Kasumi-1 (cell line): ENCODE measurements at regions not wholly inside any gene's neighbourhood (a gene's known extent, or its start where the extent isn't known, plus 50 kb on each side); places are given as distances from the start of the nearest gene placed in this dataset.
"Not testable (repeated sequence)": the region's sequence is repeated elsewhere in the genome, so short reads cannot be mapped to it uniquely, and the experiment has no call there.

ENCODE experiments used
- DNase-seq, 2 experiments: peaks; one replicate each; lab custom pipeline; 2025; lab: John Stamatoyannopoulos, UW

DNA sequence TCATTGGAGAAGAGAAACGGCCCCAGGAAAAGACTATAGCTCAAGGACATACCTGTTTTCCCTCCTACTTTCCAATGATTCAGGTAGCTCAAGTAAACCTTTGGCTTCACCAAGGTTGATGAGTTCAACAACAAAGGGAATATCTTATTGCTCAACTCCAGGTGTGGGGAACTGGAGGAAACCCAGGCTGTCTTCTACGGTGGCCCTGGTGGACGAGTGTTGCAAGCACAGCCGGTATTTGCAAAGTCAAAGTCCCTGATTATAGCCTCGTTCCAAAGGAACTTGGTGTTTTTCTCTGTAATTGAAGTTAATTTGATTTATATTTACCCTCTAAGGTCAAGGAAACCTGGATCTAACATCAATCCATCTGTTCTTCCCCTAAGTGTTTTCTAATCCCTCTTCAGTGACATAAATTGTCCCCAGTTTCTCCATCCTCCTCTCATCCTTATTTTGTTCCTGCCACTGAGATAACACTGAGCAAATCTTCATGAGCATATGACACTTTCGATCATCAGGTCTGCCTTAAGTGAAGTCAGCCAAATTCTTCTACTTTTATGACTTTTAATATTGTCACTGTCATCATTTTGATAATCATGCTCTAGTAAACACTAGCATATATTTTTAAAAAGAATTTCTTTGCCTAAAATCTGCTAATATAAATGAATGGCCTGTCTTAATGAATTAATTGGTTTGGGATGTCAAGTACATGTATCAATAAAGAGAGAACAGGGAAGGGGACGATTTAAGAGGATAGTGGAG, 174.6 kb upstream of the TBX3 start:
- DNase-seq, result no peak

DNA sequence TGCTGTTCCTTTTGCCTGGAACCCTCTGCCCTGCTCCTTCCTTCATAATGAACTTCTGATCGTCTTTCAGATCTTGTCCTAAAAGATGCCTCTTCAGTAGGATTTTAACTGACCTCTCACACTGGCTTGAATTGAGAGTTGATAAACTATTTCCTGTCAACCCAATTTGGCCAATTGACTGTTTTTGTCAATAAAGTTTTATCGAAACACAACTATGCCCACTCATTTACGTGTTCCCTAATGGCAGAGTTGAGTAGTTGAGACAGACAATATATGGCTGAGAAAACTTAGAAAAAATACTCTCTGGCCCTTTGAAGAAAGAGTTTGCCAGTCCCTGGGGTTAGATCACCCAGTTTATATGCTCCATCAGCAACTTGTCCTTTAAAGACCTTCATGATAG, 171.7 kb upstream of the TBX3 start:
- DNase-seq, result no peak

DNA sequence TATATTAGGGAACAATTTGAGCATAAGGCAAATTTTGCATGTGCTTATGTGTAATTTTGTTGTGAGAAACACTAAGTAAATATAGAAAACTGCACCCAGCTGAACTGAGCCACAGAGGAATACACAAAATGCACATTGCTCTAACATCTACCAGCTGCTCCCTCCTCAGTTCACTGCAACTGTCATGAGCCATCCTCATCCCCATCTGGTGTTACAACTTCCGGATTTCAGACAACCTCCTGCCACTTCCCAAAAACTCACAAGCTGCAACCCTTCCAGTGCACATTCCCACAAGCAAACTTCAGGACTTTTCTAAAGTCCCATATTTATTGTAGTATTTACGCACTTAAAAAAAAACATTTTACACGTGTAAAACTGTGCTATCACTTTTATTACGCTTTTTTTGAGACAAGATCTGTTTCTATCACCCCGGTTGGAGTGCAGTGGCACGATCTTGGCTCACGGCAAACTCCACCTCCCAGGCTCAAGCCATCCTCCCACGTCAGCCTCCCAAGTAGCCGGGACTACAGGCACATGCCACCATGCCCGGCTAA, 169.1 kb upstream of the TBX3 start:
- peak; percentile 2 to 4 for DNase-seq

DNA sequence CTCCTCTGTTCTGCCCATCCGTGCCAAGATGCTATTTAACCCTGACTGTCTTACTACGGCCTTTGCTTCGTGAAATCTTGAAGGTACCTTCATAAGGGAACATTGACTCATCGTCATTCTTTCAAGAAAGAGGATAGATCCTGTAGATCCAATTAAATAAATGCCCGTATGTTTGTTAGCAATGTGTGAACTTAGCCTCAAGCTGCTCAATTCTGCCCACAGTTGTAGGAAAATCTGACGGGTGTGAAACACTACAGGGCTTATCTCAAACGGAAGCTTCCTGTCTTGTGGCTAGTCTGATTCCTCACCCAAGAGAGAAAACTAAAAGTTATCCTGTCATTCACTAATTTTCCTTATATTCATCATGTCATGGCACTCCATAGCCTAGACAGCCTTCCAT, 168.0 kb upstream of the TBX3 start:
- DNase-seq, result no peak

DNA sequence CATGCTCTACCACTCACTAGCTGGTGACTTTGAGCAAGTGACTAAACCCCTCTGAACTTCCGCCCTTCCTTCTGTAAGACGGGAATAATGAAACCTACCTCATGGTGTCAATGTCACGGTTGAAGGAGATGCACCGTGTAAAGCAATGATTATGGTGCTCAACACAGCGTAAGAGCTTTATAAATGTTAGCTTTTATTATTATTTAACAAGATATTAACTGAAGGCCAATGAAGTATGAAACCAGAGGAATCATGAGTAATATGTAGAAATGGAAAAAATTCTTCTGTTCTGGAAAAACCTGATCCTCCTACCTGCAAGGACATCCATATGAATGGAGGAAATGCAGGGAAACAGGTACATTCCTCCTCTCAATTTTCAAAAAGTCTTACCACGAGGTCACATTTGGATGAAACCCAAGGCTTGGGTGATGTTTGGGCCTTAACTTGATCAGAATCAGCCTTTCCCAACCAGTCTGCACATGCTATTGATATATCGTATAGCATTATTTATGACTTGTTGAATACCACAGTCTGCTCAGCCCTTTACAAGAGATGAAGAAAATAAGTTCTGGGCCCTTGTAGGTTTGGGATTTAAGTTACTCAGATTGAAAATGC, 166.8 kb upstream of the TBX3 start:
- no peak for DNase-seq

DNA sequence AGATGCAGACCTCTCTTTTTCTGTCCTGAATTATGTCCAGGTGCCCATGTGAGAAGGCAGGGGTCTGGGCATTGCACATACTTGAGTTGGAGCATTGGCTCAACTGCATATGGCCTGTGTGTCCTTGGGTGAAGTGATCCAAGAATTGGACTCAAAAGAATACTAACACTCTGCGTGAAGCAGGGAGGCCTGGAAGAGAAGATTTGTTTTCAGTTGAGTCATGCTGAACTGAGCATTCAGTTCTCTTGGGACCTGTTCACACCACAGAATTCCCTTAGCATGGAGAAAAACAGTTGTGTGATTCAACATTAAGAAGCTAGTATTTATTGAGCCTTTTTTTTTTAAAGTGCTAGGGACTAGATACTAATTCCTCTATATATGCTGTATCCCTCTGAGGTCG, 164.7 kb upstream of the TBX3 start:
- no peak for DNase-seq

DNA sequence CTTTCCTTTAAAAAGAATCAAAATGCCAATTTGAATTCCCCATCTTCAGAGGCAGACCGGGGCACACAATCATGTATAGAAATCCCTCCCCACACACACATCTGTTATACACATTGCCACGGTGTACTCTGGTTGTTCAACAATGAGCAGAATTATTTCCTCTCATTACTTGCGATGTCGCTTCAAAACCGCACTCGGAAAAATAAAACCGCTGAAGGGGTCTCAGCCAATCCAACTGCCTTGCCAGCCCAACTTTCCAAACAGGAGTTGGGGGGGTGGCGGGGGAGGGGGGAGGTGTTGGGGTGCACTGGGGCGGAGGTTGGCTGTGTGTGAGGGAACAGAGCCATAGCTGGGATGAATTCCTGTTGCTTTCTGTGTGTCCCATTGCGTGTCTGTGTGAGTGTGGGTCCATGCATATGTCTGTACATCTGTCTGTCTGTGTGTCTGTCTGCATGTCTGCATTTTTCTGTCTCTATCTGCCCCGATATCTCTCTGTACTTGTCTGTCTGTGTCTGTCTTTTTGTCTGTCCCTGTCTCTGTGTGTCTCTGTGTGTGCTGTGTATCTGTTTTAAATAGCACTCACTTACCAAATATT, 163.6 kb upstream of the TBX3 start:
- no peak for DNase-seq

DNA sequence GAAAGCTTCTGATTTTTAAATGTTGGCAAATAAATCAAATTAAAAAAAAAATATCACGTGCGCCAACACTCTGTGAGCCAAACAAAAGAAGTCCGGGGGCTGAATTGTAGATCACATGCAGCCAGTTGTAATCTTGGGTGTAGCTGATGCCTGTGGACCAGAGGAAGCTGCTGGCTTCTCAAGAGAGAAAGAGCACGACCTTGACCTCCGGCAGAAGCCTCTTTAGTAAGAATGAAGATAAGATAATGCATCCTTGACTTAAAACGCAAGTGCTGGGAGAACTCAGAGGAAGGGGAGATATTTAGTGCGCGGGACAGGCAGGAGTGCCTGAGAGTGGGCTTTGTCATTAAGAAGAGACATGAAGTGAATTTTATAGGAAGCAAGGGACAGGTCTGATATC, 162.8 kb upstream of the TBX3 start:
- DNase-seq, result no peak

DNA sequence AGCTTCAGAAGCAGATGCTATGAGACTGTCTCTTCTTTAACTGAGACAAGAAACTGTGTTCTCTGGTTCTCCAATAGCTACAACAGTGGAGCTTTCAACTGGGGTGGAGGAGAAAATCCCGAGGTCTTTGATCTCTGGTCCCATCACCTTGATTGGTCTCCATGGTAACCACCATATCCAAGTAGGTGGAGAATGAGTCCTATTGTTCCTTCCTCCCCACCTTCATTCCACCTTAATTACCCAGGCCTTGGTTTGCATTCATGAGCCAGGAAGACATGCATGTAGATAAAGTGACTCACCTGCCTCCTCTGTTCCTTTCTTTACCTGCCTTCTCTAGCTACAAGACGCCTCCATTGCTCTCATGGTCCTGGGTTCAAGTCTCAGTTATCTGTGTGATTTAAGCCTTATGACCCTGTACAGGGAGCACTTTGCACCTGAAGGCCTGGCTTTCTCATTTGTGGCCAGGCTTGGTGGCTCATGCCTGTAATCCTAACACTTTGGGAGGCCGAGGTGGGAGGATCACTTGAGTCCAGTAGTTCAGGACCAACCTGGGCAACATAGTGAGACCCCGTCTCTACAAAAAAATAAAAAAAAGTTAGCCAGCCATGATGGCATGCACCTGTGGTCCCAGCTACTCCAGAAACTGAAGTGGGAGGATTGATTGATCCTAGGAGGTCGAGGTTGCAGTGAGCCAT, 157.7 kb upstream of the TBX3 start:
- no peak for DNase-seq

DNA sequence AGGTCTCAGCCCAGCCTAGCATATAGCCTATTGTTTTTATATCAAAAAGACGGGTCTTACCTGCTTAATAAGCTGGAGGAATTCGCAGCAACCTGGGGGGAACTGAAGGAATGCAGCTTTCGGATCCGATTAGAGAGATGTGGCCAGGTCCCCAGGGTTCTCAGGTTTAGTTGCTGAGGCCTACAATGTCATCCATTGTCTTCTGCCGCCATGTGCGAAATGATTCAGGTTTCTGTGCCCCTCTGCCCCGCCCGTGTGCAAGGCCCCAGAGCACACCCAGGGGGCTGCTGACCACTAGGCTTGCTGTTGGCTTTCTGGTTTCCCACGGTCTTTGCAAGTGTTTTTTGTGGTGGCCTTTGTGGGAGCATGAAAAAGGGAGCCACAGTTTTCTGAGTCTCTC, 154.5 kb upstream of the TBX3 start:
- no peak for DNase-seq

DNA sequence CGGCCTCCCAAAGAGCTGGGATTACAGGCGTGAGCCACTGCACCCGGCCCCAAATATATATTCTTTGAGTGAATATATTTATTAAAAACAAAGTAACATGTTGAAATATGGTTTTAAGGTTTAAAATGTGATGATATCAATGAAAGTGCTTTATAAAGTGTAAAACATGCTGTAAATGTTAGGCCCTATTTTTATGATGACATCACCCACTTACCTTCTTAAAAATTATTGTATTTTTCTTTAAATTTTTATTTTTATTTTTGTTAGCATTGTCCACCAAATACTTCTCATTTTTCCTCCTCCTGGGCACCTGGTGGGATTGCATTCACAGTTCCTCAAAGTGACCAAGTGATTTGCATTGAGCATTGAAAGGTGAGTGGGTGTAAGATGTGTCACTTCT, 152.6 kb upstream of the TBX3 start:
- DNase-seq, result no peak

DNA sequence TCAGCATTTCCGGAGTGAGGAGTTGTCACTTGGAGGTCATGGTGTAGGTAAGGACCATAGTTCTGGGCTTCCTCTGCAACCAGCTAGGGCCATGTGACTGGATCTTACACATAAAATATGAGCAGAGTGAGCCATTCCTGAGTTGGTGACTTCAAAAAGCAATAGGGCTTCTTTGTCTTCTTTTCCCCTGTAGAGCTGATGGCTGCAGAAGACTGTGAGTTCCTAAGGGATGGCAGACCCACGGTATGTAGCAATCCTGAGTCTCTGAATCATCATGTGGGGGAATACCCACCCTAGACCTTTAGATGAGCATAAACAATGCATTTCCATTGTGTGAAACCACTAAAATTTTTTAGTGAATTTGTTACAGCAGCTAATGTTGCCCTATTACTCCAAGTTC, 151.1 kb upstream of the TBX3 start:
- DNase-seq, result no peak

DNA sequence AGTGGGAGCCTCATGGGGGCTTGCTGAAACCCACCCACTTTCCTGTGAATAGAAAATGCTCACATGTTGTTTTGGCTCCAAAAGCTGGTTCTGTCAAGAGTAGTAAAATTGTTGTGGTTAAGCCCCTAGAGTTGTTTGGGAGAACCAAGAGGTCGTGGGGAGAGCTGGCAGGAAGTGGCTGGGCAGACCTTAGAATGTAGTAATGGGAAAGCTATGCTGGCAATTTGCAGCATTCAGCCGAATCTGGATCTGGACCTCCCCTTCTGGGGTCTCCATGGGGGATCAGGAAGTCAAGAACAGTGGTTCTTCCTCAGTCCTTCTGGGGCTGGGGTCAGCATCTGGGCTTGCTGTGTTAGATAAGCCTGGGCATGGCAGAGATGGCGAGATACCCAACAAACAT, 150.6 kb upstream of the TBX3 start:
- no peak for DNase-seq

DNA sequence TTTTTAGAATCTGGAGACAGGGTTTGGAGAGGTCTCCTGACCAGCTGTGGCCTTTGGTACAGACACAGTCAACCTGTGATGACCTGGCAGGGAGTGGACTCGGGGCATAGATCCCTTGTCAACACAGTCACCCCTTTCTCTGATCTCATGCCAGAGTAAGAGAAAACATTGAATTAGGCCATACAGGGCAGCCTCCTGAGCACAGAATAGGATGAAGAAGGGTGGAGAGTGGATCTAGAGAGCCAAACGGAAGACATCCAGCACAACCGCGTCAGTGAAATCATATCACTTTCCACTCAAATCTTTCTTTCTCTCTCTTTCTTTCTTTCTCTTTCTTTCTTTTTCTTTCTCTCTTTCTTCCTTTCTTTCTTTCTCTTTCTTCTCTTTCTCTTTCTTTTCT, 145.9 kb upstream of the TBX3 start:
- DNase-seq, result no peak

DNA sequence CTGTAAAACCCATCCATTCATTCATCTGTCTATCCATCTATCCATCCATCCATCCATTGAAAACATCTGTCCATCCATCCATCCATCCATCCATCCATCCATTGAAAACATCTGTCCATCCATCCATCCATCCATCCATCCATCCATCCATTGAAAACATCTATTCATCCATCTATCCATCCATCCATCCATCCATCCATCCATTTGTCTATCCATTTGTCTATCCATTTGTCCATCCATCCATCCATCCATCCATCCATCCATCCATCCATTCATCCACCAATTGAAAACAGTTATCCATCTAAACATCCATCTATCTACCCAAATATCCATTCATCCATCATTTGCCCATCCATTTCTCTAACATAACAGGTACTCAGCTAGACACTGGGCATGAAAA, 145.3 kb upstream of the TBX3 start:
- DNase-seq, result not testable (repeated sequence)

DNA sequence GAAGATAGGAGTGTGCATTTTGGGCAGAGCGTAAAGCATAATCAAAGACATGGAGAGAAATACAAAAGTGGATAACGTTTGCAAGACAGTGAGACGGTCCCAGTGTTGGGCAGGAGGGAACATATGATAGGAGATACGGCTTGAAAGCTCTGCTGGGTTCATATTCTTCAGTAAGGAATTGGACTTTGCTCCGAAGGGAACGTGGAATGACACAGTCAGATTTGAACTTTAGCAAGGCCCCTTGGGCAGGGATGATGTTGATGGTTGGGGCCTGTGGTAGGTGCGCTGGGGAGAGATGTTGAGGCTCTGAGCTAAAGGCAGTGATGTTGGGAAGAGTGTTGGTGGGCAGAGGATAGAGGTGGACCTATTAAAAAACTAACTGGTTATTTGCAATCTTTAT, 143.5 kb upstream of the TBX3 start:
- DNase-seq, result no peak

DNA sequence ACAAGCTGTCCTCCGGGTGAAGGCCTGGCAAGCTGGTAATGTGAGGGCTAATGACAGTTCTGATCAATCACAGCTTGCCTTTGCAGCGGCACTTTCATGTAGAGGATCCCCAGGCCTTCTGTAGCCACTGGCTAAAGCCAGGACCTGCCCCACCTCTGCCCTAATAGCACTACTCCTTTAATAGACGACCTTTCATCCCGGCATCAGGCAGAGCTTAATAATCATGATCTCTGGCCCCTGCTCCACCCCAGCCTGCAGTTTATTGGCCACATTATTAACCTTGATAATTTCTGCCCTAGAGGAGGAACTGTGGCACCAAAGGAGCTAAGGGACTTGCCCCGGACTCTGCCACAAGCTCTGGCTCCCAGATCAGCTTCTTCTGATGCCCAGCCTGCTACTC, 142.3 kb upstream of the TBX3 start:
- DNase-seq, result no peak

DNA sequence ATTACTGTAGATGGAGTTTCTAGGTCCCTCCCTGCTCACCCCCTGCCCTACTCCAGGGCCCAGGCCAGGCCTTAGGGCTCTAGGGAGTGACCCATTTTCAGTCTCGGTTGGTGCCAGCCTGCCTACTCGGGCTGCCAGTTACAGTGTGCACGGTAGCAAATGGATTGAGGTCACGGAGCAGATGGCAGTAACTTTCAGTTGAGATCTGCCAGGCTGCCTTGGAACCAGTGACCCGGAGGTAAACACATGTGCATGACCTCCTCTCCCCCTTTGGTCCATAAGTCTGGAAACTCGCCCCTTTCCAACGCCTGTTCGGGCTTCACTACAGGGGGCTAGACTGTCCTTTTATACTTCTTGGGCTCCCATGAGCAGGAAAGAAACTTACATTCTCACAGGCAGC, 139.7 kb upstream of the TBX3 start:
- no peak for DNase-seq

DNA sequence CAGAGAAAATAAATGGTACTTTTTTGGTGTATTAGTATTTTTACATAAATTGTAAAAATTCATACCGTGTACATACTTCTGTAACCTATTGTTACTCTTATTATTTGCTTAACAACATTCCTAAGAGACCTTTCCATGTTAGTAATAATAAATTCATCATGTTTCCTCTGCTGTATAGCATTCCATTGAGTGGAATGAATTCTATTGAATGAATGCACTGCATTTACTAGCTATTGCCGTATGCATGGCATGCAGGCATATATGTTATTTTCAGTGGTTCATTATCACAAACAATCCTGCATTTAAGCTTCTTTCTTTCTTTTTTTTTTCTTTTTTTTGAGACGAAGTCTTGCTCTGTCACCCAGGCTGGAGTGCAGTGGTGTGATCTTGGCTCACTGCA, 137.6 kb upstream of the TBX3 start:
- DNase-seq, result no peak

DNA sequence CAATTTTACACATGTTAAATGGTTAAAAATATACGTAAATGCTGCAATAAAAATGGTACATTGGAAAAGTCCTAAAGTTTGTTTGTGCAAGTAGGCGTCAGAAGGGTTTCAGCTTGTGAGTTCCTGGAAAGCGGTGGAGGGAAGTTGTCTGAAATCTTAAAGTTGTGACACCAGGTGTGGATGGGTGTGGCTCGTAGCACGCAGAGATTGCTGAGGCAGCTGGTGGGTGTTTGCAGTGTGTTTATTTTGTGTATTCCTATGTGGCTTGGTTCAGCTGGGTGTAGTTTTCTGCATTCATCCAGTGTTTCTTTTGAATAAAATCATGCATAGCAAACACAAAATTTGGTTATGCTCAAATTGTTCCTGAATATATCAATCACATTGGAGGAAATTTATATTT, 136.8 kb upstream of the TBX3 start:
- DNase-seq, result no peak

DNA sequence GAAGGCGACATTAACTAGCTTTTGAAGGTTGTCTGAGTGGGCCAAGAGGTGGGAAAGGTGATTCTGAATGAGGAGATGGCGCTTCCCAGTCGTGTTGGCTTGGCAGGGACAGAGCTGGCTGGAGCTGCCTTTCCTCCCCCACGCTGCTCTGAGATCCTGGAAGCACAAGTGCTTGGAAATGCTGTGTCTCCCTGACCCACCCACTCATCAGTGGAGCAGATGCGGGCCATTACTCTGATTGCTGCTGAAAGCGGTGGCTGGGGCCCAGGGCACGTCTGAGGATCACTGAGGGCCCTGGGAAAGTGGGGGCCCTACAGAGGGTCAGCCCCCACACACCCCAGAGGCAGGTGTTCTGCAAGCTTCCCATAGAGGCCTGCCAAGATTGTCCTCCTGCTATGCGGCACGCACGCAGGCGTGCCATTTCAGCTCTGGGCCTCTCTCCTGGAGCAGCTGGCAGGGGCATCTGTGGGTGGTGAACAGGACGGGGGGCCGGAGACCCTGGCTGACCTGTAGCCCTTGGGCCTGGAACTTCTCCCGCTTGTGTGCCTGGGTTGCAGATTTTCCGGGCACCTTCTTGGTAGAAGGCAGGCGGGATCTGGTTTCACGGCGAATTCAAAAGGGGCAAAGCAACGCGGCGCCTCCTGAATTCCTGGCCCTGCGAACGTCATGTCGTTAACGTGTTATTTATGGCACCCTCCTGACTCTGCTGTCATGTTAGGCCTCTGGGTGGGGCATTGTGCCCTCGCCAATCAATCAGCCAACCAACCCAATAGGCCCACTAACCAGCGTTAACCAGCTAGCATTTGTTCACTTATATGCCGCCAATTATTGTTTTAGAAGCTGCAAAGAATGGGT, 133.8 kb upstream of the TBX3 start:
- DNase-seq, result no peak
